GM18520 (cell line): ENCODE measurements at regions not wholly inside any gene's neighbourhood (a gene's known extent, or its start where the extent isn't known, plus 50 kb on each side); places are given as distances from the start of the nearest gene placed in this dataset.
"Not testable (repeated sequence)": the region's sequence is repeated elsewhere in the genome, so short reads cannot be mapped to it uniquely, and the experiment has no call there.

Experiments used
- ATAC-seq: cut with Tn5 transposase; IDR thresholded peaks from one replicate; pipeline ENCODE4 v1.9.1; 2021; ENCODE audit not compliant: unreplicated experiment

DNA sequence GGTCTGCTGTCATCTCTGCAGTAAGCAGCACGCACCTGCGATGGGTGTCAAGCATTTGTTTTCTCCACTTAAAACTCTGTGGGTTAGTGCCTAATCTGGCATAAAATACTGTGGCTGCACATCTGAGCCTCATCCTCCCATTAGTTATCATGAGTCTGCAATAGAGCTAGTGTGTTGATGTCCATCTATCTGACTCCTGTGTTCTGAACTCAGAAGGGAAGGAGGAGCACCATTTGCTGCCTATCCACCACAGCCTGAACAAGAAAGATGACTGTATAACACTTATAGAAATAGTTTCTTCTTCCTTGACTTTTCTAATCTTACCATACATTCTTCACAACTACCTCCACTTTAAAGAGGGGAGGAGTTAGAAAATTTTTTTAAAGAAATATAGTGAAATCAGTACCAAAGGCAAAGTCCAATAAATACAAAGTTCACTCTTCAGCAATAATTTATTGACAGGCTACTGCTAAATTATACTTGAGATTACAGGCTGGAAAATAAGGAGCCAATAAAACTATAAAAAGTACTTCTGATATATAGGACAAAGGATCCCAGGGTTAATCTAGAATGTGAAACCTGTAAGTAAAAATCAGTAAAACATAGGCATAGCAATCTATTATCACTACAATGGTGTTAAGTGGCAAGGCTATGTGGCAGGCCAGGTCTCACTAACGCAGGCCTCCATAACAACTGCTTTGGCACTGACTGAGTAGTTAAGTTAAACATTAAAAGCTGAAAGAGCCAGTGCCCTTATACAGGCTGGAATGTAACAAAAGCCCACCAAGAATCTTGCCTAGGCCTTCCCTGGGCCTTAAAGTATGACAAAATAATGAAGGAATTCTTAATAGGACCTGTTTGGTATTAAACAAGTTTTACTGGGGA lies 70.2 kb downstream of the LGALS9C start:
- ATAC-seq: not testable (repeated sequence)

DNA sequence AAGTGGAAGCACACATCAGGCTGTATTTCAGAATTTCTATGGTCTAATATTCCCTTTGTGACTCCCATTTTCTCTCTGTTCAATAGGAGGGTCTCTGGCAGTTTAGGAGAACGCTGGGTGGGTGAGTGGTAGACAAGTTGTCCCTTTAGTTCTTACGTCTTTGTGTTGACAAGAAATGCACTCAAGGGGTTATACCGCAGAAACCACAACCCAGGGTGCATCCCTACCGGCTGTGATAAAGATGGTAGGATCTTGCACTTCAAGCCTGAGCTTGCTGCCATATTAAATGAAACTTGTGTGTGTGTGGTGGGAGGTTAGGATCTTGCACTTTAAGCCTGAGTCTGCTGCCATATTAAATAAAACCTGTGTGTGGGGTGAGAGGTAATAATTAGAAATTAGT lies 80.5 kb downstream of the LGALS9C start:
- not testable (repeated sequence) for ATAC-seq

DNA sequence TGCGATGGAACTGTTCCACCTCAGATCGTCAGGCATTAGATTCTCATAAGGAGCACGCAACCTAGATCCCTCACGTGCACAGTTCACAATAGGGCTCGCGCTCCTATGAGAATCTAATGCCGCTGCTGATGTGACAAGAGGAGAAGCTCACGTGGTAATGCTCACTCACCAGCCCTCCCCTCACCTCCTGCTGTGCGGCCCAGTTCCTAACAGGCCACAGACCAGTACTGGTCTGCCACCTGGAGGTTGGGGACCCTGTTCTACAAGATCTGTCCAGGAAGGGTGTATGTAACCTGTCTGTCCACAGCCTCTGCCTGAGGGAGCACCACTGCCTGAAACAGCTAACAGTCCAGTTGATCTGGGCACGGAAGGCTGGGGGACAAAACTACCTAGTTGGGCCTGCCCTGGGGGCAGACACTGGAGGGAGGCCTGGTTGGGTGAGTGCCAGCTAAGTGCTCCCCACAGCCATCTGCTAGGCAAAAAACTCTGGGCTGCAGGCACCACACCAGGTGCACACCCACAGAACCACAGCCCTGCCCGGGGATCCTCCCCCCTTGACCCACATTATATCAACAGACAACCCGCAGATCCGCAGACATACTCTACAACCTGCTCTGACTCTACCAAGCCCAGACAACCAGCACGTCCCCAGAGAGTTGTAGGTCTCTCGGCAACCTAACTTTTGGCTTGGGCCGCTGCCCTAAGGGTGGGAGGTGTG lies 80.7 kb downstream of the TBC1D28 start:
- ATAC-seq: peak; percentile 59

DNA sequence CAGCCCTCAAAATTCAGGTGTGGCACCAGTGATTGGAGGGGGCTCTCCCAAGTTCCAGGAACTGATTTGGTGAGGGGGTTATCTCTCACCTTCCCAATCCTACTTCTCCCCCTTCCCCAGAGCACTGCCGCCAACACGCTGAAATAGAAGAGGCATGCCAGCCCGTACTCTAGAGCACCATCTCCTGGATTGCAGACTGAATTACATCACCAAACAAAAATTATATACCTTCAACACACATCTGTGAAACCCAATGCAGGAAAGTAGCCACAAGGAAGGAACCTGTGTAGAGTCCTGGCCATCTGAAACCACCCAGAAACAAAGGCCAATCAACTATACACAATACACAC lies 80.1 kb downstream of the TBC1D28 start:
- peak; percentile 26 for ATAC-seq

DNA sequence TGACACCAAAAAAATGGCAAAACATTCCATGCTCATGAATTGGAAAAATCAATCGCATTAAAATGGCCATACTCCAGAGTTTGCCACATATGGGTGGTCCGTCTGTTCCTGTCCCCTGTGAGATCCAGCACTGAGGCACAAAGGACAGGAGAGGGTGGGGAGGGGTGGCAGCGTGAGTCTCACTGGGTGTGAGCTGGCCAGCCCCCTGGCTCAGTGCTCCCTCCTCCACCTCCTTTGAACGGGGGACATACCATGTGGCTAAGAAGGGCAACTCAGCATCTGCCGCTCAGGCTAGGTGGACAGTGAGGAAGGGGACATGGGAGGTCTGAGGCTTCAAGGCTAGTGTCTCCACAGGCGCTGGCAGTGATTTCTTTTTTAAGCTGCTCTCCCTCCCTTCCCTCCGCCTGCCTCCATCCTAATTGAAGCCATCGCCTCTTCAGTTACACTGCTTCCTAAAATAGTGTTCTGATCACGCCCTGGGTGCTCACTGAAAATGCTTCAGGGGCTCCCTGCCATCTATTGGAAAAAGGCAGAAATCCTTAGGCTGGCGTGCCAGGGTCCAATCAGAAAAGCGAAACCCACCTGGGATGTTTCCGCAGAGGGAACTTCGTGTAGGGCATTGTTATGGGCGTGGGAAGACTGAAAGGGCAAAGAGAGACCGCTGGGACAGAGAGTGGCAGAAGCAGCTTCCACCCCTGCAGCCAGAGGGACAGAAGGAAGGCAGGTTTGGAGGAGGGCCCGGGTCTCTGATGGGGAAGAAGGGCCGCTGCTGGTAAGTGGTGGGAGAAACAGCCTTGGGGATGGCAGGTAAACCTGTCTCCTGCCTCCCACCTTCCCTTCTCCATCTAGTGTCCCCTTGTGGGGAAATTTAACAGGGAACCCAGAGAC lies 75.8 kb downstream of the TBC1D28 start:
- not testable (repeated sequence) for ATAC-seq

DNA sequence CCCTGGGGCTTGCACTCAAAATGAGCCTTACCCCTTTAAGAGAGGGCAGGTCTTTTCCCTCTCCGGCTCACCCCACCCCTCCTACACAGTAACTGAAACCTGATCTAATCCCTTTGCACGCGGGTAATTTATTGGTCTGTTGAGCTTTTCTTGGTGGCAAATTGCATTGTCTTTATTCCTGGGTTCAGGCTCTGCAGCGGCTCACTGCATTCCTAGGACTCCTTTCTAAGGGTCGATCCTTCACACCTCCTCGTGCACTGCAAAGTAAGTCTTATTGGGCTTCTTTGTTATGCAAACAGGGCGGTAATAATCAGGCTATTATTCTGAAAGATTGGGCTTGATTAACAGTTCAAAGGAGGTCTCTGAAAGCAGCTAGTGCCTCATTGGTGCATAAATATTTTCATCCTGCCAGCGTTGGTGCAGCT lies 74.7 kb downstream of the TBC1D28 start:
- ATAC-seq: not testable (repeated sequence)

DNA sequence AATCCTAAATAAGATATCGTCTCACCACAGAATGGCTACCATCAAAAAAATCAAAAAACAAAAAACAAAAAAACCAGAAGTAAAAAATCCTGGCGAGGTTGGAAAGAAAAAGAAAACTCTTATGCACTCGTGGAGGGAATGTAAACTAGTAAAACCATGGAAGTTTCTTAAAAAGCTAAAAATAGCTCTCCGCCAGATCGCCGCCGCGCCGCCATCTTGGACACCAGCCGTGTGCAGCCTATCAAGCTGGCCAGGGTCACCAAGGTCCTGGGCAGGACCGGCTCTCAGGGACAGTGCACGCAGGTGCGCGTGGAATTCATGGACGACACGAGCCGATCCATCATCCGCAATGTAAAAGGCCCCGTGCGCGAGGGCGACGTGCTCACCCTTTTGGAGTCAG lies 71.7 kb downstream of the TBC1D28 start:
- not testable (repeated sequence) for ATAC-seq

DNA sequence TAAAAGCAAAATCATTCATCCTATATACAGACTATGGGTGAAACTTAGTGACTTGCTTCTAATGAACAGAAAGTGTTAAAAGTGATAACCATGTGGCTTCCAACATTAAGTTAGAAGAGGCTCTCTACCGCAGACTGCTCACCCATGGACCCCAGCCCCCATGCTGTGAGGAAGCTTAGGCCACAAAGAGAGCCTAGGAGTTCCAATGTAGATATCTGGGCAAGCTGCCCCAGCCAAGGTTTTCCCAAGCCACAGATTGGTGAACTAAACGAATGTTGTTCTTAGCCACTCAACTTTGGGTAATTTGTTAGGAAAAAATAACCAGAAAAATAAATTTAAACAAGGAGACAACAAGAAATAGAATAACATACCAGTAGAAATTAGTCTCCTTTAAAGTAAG lies 70.1 kb downstream of the TBC1D28 start:
- not testable (repeated sequence) for ATAC-seq
